Activated CD4-positive, alpha-beta T cell treated with anti-CD3 and anti-CD28 coated beads for 36 hours (primary cell): ENCODE measurements at regions not wholly inside any gene's neighbourhood (a gene's known extent, or its start where the extent isn't known, plus 50 kb on each side); places are given as distances from the start of the nearest gene placed in this dataset.

Source experiments
- ATAC-seq: fragments of 200-7000 bp; cut with Tn5 transposase; one replicate; pipeline ENCODE4 v1.10.0; 2021; ENCODE audit warnings: mild to moderate bottlenecking, moderate library complexity
- CTCF ChIA-PET: fragments of 350-600 bp; sonication (Branson Sonifier 250); formaldehyde crosslinking; loops from one replicate; lab custom pipeline; 2021; ENCODE audit warnings: antibody characterized with exemption; lab: Charles Lee
- POLR2A ChIA-PET: fragments of 350-600 bp; sonication (Branson Sonifier 250); formaldehyde crosslinking; loops from one replicate; lab custom pipeline; 2021; ENCODE audit warnings: antibody characterized with exemption, inconsistent platforms; lab: Charles Lee
- DNase-seq: peaks from one replicate; pipeline ENCODE4 v3.0.0-alpha.2; 2020
- H3K27ac Mint-ChIP-seq: one replicate; pipeline ENCODE4 v1.8.0; 2021; ENCODE audit warnings: mixed read lengths
- H3K27me3 Mint-ChIP-seq: one replicate; pipeline ENCODE4 v1.8.0; 2021; ENCODE audit warnings: mixed read lengths
- H3K36me3 Mint-ChIP-seq: one replicate; pipeline ENCODE4 v1.8.0; 2021; ENCODE audit warnings: low read depth, mixed read lengths
- H3K4me1 Mint-ChIP-seq: one replicate; pipeline ENCODE4 v1.8.0; 2021; ENCODE audit warnings: mixed read lengths
- H3K4me3 Mint-ChIP-seq: one replicate; pipeline ENCODE4 v1.8.0; 2021; ENCODE audit warnings: mild to moderate bottlenecking, moderate library complexity, mixed read lengths
- H3K9me3 Mint-ChIP-seq: one replicate; pipeline ENCODE4 v1.8.0; 2021; ENCODE audit warnings: low read depth, mixed read lengths
- intact Hi-C, 2 experiments: fragments of 100-400 bp; cut with DNase I in 1 of 2; cut with micrococcal nuclease in 1 of 2; formaldehyde crosslinking; loops; one replicate each; pipeline versions ENCODE4 v1.14.2 to v1.15.1; 2022 to 2024; cut with DNase I, micrococcal nuclease

DNA sequence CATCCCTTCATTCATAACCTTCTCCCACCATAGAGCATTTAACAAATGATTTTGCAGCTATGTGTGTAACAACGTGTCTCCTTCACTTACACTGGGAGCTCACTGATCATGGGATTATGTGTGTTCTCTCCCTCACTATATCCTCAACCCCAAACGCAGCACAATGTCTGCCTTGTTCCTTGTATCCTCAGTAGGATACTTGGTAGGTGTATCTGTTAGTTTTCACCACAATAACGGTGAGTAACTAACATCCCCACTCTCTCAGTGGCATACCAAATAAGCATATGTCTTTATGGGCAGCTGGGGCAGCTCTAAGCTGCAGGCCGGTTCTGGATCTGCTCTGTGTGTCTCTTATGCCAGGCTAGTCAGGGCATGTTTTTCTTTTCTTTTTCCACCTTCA, 166.7 kb upstream of the PWP1 start:
- Mint-ChIP-seq H3K9me3 (peaks cover 11% of the 10 kb centered on the region), H3K4me1 (peaks cover 11% of the 10 kb centered on the region), H3K4me3 (no peak overlapping the region), H3K36me3 (peaks cover 18% of the 10 kb centered on the region), H3K27me3 (no peaks in the 10 kb centered on the region), H3K27ac (no peak overlapping the region)
- ATAC-seq (no peak), DNase-seq (no peak)
- ChIA-PET POLR2A (no interaction called here), CTCF (interaction anchor here (1.6 kb wide), 1 partner anchor 387 kb away, joined by 4 read pairs; no protein-coding TSS in a partner anchor)
- intact Hi-C loops = no loop called here

DNA sequence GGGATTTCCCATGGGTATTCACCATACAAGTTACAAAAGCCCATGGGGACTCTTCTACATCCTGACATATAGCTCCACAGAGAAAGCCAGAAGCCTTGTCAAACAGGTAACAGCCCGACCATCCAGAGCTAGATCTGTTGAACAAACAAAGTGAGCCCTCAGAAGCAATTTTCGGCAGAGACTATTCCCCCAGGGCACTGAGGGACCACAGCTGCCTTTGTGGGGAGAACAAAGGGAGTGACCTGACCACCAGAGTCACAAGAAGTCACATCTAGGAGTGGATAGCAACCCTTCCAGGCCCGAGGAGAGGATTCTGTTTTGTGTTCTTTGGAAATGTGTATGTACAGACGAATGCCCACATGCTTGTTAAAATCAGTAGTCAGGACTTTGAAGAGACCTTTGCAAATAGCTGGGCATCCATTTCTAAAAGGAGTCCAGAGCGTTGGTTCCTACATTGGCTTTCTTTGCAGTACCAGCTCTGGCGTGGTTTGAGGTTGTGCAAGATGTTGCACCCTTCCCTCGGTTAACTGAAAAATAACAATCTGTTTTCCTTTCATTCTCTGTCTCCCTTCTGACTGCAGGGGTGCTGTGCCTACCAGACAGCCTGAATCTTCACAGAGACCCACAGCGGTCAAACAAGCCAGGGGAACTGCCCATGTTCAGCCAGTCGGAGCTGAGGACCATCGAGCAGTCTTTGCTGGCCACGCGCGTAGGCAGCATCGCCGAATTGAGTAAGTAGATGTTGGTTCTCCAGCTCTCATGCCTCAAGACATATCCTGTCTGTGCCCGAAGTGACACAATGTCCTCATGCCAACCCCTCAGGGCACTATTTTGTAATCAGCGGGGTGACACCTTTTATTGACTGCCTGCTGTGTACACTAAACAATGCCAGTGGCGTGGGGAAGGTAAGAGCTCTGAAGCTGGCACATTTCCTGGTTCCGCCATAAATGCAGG, 165.4 kb upstream of the PWP1 start:
- Mint-ChIP-seq H3K36me3 (peaks cover 18% of the 10 kb centered on the region), H3K4me3 (no peak overlapping the region), H3K27me3 (no peaks in the 10 kb centered on the region), H3K27ac (no peak overlapping the region), H3K9me3 (peaks cover 11% of the 10 kb centered on the region), H3K4me1 (peaks cover 7% of the 10 kb centered on the region)
- ChIA-PET CTCF (interaction anchor here (0.6 to 1.6 kb wide), 4 partner anchors 13 to 389 kb away, joined by 3 to 5 read pairs (median 4); no protein-coding TSS in a partner anchor), POLR2A (no interaction called here)
- no peak for ATAC-seq
- DNase-seq = no peak
- intact Hi-C loops = no loop called here

DNA sequence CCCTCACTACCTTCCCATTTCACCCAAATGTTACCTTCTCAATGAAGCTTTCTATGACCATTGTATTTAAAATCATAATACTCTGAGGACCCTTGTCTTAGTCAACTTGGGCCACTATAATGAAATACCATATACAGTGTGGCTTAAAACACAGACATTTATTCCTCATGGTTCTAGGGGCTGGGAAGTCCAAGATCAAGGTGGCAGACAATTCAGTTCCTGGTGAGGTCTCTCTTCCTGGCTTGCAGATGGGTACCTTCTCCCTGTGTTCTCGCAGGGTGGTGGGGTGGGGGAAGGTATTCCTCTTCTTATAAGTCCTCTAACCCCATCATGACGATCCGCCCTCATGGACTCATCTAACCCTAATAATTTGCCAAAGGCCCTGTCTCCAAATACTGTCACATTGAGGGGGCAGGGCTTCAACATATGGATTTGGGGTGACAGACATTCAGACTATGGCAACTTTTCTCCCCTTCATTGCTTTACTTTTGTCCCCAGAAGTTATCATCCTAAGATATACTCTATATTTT, 163.7 kb upstream of the PWP1 start:
- ChIA-PET POLR2A (no interaction called here), CTCF (no interaction called here)
- no peaks in the 10 kb centered on the region for H3K4me1 Mint-ChIP-seq
- ATAC-seq (no peak), DNase-seq (no peak)
- intact Hi-C loops = no loop called here
- peaks cover 8% of the 10 kb centered on the region for H3K9me3 Mint-ChIP-seq
- no peaks in the 10 kb centered on the region for H3K27me3 Mint-ChIP-seq
- H3K4me3 Mint-ChIP-seq = no peak overlapping the region
- H3K36me3 Mint-ChIP-seq = peaks cover 23% of the 10 kb centered on the region
- H3K27ac Mint-ChIP-seq = no peak overlapping the region

DNA sequence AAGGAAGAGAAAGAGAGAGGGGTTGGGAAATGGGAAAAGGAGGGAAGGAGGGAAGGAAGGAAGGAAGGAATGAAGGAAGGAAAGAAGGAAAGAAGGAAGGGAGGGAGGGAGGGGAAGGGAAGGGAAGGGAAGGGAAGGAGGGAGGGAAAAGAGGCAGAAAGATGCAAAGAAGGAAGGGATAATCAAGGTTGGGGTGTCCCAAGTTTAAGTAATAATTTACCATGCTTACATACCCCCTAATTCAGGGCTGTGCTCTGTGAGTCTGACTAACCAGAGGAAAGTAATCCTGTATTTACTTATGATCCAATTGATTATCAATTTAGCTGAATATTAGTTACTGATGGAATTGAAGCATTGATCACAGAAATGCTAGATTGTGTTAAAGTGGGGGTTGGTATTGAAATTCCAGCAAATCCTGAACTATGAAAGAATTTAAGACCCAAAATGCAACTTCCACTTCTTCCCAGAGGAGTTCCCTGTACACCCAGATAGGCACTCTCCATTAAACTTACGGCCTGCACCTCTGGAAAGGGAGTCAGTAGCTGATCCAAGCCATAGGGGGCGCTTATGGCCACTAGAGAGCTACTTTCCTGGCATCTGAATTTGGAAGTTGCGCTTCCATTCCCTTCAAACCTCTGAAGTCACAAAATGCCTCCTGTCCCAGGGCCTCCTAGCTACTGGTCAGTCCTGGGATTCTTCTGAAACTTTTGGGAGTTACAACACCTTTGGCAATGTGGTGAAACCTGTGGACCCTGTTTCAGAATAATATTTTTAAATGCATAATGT, 162.7 kb upstream of the PWP1 start:
- Mint-ChIP-seq H3K36me3 (peaks cover 23% of the 10 kb centered on the region), H3K27me3 (no peaks in the 10 kb centered on the region), H3K4me3 (no peak overlapping the region), H3K27ac (no peak overlapping the region), H3K4me1 (no peaks in the 10 kb centered on the region), H3K9me3 (peaks cover 8% of the 10 kb centered on the region)
- ChIA-PET POLR2A (no interaction called here), CTCF (interaction anchor here (0.8 to 0.9 kb wide), 2 partner anchors 15 to 83 kb away, joined by 3 to 5 read pairs; no protein-coding TSS in a partner anchor)
- DNase-seq = no peak
- intact Hi-C loops = loop anchor here in 1 of 2 experiments (1.0 kb wide), 1 partner anchor 15 kb away; no protein-coding TSS in a partner anchor
- no peak for ATAC-seq

DNA sequence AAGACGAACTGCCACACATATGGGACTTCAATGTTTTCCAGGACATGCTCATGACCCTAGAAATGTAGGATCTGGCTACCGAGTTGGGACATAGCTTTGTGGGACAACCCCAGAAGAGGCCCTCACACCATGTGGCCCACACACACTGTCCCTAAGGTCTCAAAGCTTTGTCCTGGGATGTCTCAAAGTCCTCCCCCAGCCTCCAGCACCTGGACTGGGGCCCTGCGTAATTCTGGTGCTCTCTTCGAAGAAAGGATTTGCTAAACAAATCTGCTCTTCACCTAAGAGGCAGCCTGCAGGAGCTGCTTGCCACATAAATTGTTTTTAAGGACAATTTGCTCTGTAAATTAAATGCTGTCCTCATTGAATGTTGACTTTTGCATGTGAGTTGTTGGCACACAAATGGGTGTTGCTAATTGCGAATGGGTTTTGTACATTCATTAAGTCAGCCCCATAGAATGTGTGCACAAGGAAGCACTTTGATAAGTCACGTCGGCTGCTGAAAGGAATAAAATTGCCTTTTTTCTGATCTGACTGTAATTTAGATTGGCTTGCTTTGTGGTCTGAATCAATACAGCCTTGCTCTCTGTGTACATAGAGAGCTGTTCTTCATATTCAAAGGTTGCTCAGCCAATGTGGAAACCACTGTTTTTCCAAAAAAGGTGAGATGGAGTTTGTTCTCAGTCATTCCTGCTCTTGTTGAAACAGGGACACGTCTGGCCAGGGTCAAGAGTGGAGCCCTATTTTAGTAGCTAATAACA, 161.6 kb upstream of the PWP1 start:
- Mint-ChIP-seq H3K36me3 (peaks cover 23% of the 10 kb centered on the region), H3K27me3 (no peaks in the 10 kb centered on the region), H3K27ac (no peak overlapping the region), H3K4me1 (no peaks in the 10 kb centered on the region), H3K9me3 (peaks cover 8% of the 10 kb centered on the region), H3K4me3 (no peak overlapping the region)
- ChIA-PET CTCF (interaction anchor here (0.8 to 0.9 kb wide), 2 partner anchors 14 to 82 kb away, joined by 3 to 5 read pairs; no protein-coding TSS in a partner anchor), POLR2A (no interaction called here)
- ATAC-seq = no peak
- DNase-seq = no peak
- intact Hi-C loops = loop anchor here in 1 of 2 experiments (1.0 kb wide), 1 partner anchor 16 kb away; no protein-coding TSS in a partner anchor

DNA sequence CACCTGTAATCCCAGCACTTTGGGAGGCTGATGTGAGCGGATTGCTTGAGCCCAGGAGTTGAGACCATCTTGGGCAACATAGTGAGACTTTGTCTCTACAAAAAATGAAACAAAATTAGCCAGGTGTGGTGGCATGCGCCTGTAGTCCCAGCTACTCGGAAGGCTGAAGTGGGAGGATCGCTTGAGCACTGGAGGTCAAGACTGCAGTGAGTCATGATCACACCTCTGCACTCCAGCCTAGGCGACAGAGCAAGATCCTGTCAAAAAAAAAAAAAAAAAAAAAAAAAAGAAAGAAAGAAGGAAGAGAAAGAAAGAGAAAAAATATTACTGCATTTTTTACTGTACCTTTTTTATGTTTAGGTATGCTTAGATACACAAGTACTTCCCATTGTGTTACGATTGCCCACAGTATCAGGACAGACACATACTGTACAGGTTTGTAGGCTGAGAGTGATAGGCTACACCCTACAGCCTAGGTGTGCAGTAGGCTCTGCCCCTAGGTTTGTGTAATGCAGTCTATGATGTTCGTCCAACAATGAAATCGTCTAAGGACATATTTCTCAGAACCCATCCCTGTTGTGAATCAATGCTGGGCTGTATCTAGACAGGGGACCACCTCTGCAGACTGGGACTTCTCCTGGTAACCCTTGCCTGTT, 160.4 kb upstream of the PWP1 start:
- peaks cover 23% of the 10 kb centered on the region for H3K36me3 Mint-ChIP-seq
- H3K27ac Mint-ChIP-seq = no peak overlapping the region
- H3K4me1 Mint-ChIP-seq = no peaks in the 10 kb centered on the region
- intact Hi-C loops = no loop called here
- peaks cover 8% of the 10 kb centered on the region for H3K9me3 Mint-ChIP-seq
- ATAC-seq = no peak
- H3K4me3 Mint-ChIP-seq = no peak overlapping the region
- no peak for DNase-seq
- POLR2A ChIA-PET = no interaction called here
- no peaks in the 10 kb centered on the region for H3K27me3 Mint-ChIP-seq
- CTCF ChIA-PET = no interaction called here

DNA sequence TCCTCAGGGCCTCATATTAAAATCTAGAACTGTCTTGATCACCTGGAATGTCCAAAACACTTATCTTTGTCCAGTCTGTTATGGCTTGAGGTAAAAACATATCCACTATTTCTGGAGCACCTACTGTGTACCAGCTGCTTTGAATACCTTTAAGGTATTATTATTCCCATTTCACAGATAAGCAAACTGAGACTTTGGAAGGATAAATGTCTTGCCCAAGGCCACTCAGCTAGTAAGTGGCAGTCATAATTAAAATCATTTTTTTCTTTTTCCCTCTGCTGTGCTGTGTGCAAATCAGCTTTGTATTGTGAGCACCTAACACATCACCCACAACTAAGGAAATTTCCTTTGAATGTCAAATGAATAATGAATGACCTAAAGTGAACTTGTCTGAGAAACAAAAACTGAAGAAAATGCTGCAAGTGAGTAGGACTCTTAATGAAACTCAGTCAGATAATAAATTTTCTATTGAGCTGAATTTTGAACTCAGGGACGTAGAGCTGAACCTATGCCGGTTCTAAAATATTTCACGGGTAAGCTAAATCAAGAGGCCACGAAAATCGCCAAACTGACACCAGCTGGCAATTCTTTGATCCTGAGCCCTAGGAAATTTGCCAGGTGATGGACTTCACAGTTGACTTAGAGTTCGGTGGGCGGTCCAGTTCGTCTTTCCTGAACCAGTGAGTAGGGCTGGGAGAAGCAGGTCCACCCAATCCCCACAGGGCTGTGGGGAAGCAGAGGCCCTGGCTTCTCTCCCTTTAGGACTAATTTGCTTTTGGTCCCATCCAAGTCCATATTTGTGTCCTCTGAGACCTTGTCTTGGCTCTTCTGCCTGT, 159.7 kb upstream of the PWP1 start:
- POLR2A ChIA-PET = no interaction called here
- no peak for ATAC-seq
- H3K9me3 Mint-ChIP-seq = peaks cover 6% of the 10 kb centered on the region

DNA sequence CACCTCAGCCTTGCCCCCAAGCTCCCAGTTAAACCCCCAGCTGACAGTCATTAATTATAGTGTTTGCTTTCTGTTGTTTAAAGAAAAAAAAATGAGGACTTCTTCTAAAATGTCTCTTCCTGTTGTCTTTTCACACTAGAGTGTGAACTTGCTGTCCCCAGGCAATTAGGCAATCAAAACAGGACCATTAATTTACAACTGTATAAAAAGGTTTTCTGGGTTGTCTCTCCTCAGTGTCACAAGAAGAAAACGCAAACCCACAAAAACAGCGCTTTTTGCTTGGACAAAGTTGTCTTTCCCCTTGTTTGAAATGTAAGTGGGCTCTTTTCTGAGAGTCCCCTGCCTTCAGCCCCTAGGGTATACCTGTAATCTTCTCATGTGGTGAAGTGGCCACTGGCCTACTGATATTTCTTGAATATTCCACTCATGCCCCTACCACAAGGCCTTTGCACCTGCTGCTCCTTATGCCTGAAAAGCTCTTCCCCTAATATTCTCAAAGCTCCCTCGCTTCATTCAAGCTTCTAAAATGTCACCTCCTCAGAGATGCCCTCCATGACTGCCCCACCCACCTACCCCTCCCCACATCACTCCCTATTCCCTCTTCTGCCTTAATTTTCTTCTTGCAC, 158.9 kb upstream of the PWP1 start:
- DNase-seq = no peak
- peaks cover 9% of the 10 kb centered on the region for H3K36me3 Mint-ChIP-seq
- H3K4me3 Mint-ChIP-seq = no peak overlapping the region
- no peak for ATAC-seq
- H3K9me3 Mint-ChIP-seq = peaks cover 4% of the 10 kb centered on the region
- H3K27ac Mint-ChIP-seq = no peak overlapping the region
- intact Hi-C loops = no loop called here
- H3K4me1 Mint-ChIP-seq = no peaks in the 10 kb centered on the region
- ChIA-PET POLR2A (no interaction called here), CTCF (interaction anchor here (0.5 to 0.6 kb wide), 2 partner anchors 97 to 103 kb away, joined by 3 read pairs; no protein-coding TSS in a partner anchor)
- no peaks in the 10 kb centered on the region for H3K27me3 Mint-ChIP-seq

More for the DNA sequence above, 159.7 kb upstream of the PWP1 start:
- Mint-ChIP-seq H3K36me3 (peaks cover 15% of the 10 kb centered on the region), H3K27me3 (no peaks in the 10 kb centered on the region), H3K4me3 (no peak overlapping the region), H3K4me1 (no peaks in the 10 kb centered on the region), H3K27ac (no peak overlapping the region)
- DNase-seq = no peak
- intact Hi-C loops = no loop called here
- CTCF ChIA-PET = interaction anchor here (0.7 kb wide), 1 partner anchor 19 kb away, joined by 3 read pairs; no protein-coding TSS in a partner anchor

DNA sequence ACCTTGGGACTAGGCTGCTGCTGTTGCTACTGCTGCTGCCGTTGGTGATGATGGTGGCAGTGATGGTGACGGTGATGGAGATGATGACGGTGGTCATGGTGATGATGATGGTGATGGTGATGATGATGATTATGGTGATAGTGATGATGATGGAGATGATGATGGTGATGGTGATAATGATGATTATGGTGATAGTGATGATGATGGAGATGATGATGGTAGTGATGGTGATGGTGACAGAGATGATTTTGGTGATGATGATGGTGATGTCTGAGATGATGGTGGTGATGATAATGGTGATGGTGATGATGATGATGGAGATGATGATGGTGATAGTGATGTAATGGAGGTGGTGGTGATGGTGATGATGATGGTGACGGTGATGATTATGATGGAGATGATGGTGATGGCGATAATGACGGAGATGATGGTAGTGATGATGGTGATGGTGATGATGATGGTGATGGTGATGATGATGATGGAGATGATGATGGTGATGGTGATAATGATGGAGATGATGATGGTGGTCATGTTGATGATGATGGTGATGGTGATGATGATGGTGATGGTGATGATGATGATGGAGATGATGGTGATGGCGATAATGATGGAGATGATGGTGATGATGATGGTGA, 156.8 kb upstream of the PWP1 start:
- DNase-seq (no peak), ATAC-seq (no peak)
- Mint-ChIP-seq H3K36me3 (peaks cover 4% of the 10 kb centered on the region), H3K27me3 (no peaks in the 10 kb centered on the region), H3K9me3 (no peaks in the 10 kb centered on the region), H3K27ac (no peak overlapping the region), H3K4me1 (peaks cover 7% of the 10 kb centered on the region), H3K4me3 (no peak overlapping the region)
- ChIA-PET CTCF (interaction anchor here (0.7 kb wide), 1 partner anchor 425 kb away, joined by 3 read pairs; no protein-coding TSS in a partner anchor), POLR2A (no interaction called here)
- intact Hi-C loops = no loop called here
